Loucy (cell line): ENCODE measurements at regions not wholly inside any gene's neighbourhood (a gene's known extent, or its start where the extent isn't known, plus 50 kb on each side); places are given as distances from the start of the nearest gene placed in this dataset.

ENCODE experiments used
- H2AFZ ChIP-seq: fragments of 200-600 bp; sonication (generic); 2 replicates; pipeline ENCODE4 v1.6.0; 2016; ENCODE audit warnings: antibody characterized with exemption, mild to moderate bottlenecking, low read length, moderate library complexity
- H3F3A ChIP-seq: fragments of 200-600 bp; 2 replicates; pipeline ENCODE4 v1.6.0; 2016; ENCODE audit warnings: antibody characterized with exemption, low read depth, mild to moderate bottlenecking
- H3K27me3 ChIP-seq: fragments of 200-600 bp; sonication (generic); 2 replicates; pipeline ENCODE4 v1.6.1; 2014; ENCODE audit warnings: low read length, mild to moderate bottlenecking; ENCODE audit not compliant: insufficient read depth, poor library complexity, severe bottlenecking
- H3K36me3 ChIP-seq: fragments of 200-600 bp; sonication (generic); 2 replicates; pipeline ENCODE4 v1.6.1; 2016; ENCODE audit warnings: low read length; ENCODE audit not compliant: insufficient read depth
- H3K4me1 ChIP-seq: fragments of 200-600 bp; sonication (generic); 2 replicates; pipeline ENCODE4 v1.5.1; 2014; ENCODE audit warnings: low read length, mild to moderate bottlenecking; ENCODE audit not compliant: insufficient read depth, poor library complexity, severe bottlenecking
- H3K4me2 ChIP-seq: fragments of 200-600 bp; sonication (generic); 2 replicates; pipeline ENCODE4 v1.6.0; 2014; ENCODE audit warnings: antibody characterized with exemption, low read length, low read depth, mild to moderate bottlenecking; ENCODE audit not compliant: poor library complexity, severe bottlenecking
- H3K4me3 ChIP-seq: fragments of 200-600 bp; sonication (generic); 2 replicates; pipeline ENCODE4 v1.5.1; 2014; ENCODE audit warnings: low read length, mild to moderate bottlenecking, mixed read lengths; ENCODE audit not compliant: poor library complexity, severe bottlenecking
- H3K79me2 ChIP-seq: fragments of 200-600 bp; sonication (generic); 2 replicates; pipeline ENCODE4 v1.6.1; 2014; ENCODE audit warnings: low read length; ENCODE audit not compliant: insufficient read depth
- H3K9ac ChIP-seq: fragments of 200-600 bp; sonication (generic); 2 replicates; pipeline ENCODE4 v1.6.0; 2014; ENCODE audit warnings: mild to moderate bottlenecking, low read depth, low read length, moderate library complexity; ENCODE audit not compliant: poor library complexity, severe bottlenecking
- H3K9me2 ChIP-seq: fragments of 200-600 bp; sonication (generic); replicated peaks from 2 replicates; pipeline ENCODE4 v1.6.1; 2016; ENCODE audit warnings: low read depth, low read length, mixed read lengths
- H3K9me3 ChIP-seq: fragments of 200-600 bp; sonication (generic); 2 replicates; pipeline ENCODE4 v1.6.1; 2014; ENCODE audit warnings: mild to moderate bottlenecking, antibody characterized with exemption, low read length, low read depth; ENCODE audit not compliant: insufficient read depth
- H4K20me1 ChIP-seq: fragments of 200-600 bp; sonication (generic); 2 replicates; pipeline ENCODE4 v1.6.0; 2014; ENCODE audit warnings: antibody characterized with exemption, low read length, mild to moderate bottlenecking; ENCODE audit not compliant: insufficient read depth, poor library complexity, severe bottlenecking
- CTCF ChIP-seq: fragments of 200-600 bp; sonication (generic); conservative IDR thresholded peaks from 2 replicates; pipeline ENCODE4 v1.5.1; 2014; ENCODE audit warnings: mild to moderate bottlenecking, antibody characterized with exemption, low read length
- EZH2phosphoT487 ChIP-seq: fragments of 200-600 bp; IDR thresholded peaks from 2 replicates; pipeline ENCODE4 v1.6.1; 2018; ENCODE audit warnings: antibody characterized with exemption, mild to moderate bottlenecking, moderate library complexity, borderline replicate concordance

GRCh38 chr16:49194537-49195236 lies 87.0 kb downstream of the CBLN1 start:
- H3K4me2 ChIP-seq: no peak overlapping the region
- no peaks in the 10 kb centered on the region for H3K9me2 ChIP-seq
- H3K9me3 ChIP-seq: no peaks in the 10 kb centered on the region; the same call in 1 of the 2 replicates
- H3K4me1 ChIP-seq: no peaks in the 10 kb centered on the region
- TF ChIP-seq EZH2phosphoT487 (no peak), CTCF (no peak)
- H3K27me3 ChIP-seq: no peaks in the 10 kb centered on the region
- H2AFZ ChIP-seq: no peak overlapping the region
- no peaks in the 10 kb centered on the region for H3K79me2 ChIP-seq
- H4K20me1 ChIP-seq: no peaks in the 10 kb centered on the region
- no peak overlapping the region for H3K4me3 ChIP-seq
- no peak overlapping the region for H3K9ac ChIP-seq
- H3F3A ChIP-seq: no peaks in the 10 kb centered on the region
- H3K36me3 ChIP-seq: no peaks in the 10 kb centered on the region

- no peaks in the 10 kb centered on the region for H4K20me1 ChIP-seq
- H3K4me2 ChIP-seq: no peak overlapping the region
- no peaks in the 10 kb centered on the region for H3K27me3 ChIP-seq
- no peaks in the 10 kb centered on the region; the same call in 1 of the 2 replicates for H3K9me3 ChIP-seq
- no peaks in the 10 kb centered on the region for H3K4me1 ChIP-seq
- H3K36me3 ChIP-seq: no peaks in the 10 kb centered on the region
- H3K4me3 ChIP-seq: no peak overlapping the region
- H3K79me2 ChIP-seq: no peaks in the 10 kb centered on the region
- TF ChIP-seq CTCF: no peak
- no peak for TF ChIP-seq EZH2phosphoT487
- no peaks in the 10 kb centered on the region for H3K9me2 ChIP-seq
- no peak overlapping the region for H3K9ac ChIP-seq
- H3F3A ChIP-seq: no peaks in the 10 kb centered on the region
- H2AFZ ChIP-seq: no peak overlapping the region
Observed at GRCh38 chr16:49193596-49193995, 88.0 kb downstream of the CBLN1 start.

- Histone ChIP-seq H4K20me1 (no peaks in the 10 kb centered on the region), H3K4me2 (no peak overlapping the region), H3K79me2 (no peaks in the 10 kb centered on the region)
Observed at GRCh38 chr16:49189286-49189685, 92.4 kb downstream of the CBLN1 start.

More at GRCh38 chr16:49189286-49189685, 92.4 kb downstream of the CBLN1 start:
- Histone ChIP-seq H3K4me3 (no peak overlapping the region), H3K9ac (no peak overlapping the region), H3K27me3 (no peaks in the 10 kb centered on the region), H3F3A (no peaks in the 10 kb centered on the region), H3K4me1 (no peaks in the 10 kb centered on the region), H3K9me3 (no peaks in the 10 kb centered on the region; the same call in 1 of the 2 replicates), H2AFZ (no peak overlapping the region), H3K9me2 (no peaks in the 10 kb centered on the region), H3K36me3 (no peaks in the 10 kb centered on the region)
- TF ChIP-seq CTCF: no peak
- TF ChIP-seq EZH2phosphoT487: no peak
